HG03469 (cell line): ENCODE measurements at regions not wholly inside any gene's neighbourhood (a gene's known extent, or its start where the extent isn't known, plus 50 kb on each side); places are given as distances from the start of the nearest gene placed in this dataset.

Experiments
- ATAC-seq: cut with Tn5 transposase; IDR thresholded peaks from one replicate; pipeline ENCODE4 v1.9.1; 2021; ENCODE audit warnings: mild to moderate bottlenecking, moderate library complexity, moderate number of reproducible peaks; ENCODE audit not compliant: unreplicated experiment

DNA sequence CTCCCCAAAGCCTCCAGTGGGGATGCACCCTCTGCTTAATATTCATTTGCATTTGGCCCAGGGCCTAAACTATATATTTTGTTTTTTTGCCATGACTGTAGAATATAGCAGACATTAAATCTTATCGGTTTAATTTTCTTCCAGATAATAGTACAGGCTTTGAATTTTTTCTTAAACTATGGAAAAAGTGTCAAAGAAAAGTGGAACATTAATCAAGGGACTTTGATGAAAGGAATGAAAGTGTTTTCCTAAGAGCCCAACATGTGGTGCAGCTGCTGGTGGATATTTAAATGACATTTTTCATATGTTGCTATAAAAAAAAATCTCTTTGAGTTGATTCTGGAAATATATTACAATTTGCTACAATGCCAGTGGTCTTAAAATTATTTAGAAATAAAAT is 346.8 kb downstream of the CYP26B1 start:
- no peak for ATAC-seq

DNA sequence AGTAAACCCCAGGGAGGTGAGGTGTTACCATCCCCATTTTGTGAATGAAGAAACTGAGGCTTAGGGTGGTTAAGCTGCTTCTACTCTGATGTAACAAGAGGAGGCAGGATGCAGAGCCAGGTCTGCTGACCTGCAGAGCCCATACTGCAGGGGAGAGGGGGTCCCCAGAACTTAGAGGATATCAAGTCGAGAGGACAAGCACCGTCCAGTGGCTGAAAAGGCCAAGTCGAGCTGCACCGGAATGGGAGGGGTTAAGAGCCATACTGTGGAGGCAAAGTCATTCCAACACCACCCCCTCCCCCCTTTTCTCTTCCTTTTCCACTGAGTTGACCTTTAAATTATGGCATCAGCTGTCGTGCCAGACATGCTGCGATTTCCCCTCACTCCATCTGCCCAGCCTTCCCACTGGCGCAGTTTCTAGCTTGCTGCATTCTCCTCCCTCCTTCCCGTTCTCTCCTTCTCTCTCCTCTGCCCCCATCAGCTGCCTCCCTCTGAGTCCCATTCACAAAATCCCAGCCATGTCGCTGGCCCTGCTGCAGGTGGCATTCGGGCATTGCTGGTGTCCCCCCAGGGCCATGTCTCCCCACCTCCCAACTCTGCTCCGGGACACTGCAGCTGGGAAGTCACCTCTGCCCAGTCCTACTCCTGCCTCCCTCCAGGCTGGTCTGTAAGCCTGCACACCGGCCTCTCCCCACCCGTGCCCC is 346.9 kb downstream of the DYSF start:
- ATAC-seq: no peak

DNA sequence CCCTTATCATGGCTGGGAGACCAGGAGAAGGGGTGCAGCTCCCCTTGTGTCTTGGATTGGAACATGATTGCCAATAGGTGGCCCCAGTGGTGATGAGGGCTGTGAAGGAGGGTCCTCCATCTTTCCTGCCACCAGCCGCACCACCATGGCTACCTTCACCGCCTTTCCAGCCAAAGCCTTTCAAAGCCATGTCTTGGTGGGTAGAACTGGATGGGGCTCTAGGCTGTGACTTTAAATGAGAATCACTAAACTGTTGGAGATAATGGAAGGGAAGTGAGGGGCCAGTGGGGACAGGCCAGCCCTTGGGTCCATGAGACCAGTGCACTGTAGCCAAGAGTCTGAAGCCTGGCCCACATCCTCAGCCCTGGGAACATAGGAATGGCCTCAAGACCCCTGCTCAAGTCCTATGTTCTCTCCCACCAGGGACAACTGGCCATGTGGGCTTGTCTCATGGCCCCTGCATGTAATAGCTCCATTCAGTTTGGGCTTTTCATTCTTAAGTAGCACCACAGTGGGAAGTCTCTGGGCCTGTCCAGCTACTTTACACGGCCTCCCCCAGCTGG is 345.7 kb downstream of the DYSF start:
- ATAC-seq: no peak

DNA sequence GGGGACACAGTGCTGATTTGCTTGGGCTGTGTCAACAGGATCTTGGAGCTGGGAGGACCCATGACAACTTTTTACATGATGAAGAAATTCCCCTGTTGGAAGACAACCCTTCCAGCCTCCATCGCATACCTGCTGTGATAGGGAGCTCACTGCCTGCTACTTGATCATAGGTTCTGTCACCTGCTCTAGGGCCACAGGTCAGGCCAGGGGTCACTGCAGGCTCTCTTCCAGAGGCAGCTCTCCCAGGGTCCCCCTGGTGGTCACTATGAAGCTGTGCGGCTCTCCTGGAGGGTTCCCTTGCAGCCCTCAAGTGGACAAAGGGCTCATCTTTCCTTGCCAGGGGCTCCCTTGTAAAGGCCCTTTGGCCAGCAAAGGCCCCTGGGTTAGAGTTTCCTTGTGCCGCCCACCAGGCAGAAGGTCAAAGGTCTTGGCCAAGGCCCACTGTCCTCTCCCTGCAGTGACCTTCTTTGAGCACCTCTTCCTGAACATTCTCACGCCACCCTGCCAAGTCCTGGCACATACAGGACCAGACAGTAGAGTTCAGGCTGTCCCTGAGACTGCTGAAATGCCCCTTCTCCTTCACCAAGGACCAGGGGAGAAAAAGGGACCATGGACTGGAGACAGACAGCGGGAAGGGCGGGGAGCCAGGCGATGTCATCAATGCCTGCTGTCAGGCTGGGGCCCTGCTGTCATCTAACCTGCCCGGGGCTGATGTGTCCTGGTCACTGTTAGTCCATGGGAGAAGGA is 345.1 kb downstream of the DYSF start:
- no peak for ATAC-seq

DNA sequence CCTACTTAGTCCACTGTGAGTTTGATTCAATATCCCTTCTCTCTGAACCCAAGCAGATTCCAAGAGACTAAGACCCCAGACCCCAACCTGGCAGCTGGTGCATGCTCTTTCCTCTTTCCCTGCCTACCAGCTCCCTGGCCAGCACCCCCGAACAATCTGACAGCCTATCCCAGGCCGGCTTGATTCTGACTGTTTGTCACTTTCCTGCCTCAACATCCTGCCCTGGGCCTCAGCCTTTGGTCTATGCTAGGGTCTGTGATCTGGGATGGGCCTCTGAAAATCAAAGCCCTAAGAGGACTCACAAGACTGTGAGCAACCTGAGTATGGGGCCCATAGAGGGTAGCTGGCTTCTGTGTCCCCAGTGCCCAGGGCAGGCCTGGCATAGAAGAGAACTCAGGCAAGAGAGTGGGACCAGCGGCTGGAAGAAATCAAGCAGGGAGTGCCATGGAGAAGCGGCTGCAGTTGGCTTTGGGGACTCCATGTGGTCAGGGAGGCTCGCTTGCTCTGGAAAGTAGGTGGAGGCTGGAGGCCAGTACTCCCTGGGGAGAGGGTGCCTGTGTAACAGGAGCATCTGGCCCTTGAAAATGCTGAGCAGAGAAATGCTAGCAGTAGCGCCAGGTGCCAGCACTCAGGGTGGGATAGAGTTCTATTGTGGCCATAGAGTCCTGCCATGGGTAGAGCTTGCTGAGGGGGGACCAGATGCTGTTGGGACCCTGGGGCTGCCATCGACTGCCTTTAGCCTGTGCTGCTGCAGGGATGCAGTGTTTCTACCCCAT is 343.9 kb downstream of the DYSF start:
- ATAC-seq: no peak

DNA sequence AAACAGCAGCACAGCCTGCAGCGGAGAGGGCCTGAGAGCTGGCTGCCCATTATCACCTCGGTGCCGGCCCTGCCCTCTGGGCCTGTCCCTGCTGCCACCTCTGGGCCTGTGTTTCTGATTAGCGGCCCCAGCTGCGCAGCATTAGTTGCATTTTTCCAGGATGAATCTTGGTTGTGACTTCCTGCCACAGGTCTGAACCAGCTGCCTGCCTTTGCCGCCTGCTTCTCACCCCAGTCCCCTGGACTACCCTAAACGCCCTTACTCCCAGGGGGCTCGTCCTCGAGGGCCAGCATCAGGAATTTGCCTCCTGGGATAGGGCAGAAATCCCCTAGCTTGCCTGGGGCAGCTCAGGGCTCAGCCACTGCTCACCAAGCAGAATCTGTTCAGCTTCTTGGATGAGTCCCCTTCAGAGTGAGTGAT is 342.8 kb downstream of the DYSF start:
- no peak for ATAC-seq

DNA sequence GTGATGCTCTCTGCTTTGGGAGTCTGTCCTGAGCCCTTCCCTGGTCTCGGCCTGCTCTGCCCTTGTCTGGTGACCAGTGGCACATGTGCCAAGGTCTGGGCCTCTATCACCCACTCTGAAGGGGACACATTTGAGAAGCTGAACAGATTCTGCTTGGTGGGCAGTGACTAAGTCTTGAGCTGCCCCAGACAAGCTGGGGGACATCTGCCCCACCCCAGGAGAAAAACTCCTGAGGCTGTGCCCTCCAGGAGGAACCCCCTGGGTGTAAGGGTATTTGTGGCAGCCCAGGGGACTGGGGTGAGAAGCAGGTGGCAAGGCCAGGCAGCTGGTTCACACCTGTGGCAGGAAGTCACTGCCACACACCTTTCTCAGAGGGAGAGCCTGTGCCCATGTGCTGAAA is 342.1 kb downstream of the DYSF start:
- no peak for ATAC-seq

DNA sequence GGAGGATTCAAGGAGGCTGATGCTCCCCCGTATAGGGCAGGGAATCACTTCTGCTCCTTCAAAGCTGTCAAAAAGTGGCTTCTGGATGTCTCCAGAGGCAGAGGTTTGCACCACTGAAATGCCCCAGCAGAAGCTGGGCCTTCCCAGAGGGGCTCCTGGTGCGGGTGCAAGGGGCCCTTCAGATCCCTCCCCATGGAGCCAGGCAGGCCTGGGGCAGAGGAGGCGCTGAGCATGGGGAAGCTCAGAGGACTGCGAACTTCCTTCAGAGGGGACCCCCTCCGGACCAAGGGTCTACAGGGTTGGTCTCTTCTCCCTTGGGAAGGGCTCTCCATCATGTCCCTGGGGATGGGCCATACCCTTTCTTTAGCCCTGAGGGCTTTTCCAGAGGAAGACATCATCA is 341.2 kb downstream of the DYSF start:
- no peak for ATAC-seq

DNA sequence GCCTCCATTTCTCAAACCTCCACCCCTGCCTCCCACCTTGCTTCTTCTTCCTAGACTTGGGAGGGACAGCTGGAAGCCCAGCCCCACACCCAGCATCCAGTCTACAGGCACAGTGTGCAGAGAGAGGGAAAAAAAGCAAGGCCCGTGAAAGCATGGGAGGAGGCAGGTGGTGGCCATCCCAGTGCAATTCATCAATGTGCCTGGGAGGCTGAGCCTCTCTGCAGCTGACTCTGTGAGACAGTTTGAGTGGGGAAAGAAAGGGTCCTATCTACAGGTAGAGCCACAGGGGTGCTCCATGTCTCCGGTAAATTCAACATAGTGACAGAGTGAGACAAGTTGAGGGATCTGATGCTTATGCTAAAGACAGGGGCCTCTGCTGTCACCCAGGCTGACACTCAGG is 340.6 kb downstream of the DYSF start:
- ATAC-seq: no peak

DNA sequence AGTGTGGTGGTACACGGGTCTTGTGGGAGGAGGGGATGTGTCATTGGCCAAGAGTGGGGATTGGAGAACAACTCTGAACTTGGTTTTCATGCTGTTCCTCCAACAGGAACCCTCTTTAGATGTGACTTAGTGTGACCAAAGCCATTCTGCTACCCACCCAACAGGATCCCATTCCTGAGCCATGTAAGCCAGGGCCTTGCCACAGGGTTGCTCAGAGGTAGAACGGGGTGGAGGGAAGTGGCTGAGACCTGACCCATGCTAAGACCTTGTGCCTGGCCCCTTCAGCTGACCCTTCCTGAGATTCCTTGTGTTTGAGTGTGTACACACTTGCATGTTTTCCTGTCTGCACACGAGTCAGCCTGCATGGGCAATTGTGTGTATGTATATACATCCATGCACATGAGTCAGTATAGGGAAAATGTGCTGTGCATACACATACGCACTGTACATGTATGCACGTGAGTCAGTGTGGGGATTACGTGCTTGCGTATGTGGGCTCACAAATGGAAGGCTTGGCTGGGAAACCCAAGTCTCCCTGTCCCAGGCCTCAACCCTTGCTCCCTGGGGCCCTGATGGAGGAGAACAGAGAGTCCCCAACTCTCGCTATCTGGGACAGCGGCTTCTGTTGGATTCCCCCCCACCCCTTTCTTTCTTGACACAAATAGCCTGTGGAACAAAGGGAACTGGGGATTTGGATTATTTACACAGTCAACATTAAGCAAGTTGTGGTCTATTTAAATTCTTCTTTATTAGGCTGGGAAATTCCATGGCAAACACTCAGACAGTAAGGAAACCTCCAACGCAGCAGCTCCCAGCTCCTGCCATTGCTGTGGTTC is 339.8 kb downstream of the DYSF start:
- no peak for ATAC-seq

DNA sequence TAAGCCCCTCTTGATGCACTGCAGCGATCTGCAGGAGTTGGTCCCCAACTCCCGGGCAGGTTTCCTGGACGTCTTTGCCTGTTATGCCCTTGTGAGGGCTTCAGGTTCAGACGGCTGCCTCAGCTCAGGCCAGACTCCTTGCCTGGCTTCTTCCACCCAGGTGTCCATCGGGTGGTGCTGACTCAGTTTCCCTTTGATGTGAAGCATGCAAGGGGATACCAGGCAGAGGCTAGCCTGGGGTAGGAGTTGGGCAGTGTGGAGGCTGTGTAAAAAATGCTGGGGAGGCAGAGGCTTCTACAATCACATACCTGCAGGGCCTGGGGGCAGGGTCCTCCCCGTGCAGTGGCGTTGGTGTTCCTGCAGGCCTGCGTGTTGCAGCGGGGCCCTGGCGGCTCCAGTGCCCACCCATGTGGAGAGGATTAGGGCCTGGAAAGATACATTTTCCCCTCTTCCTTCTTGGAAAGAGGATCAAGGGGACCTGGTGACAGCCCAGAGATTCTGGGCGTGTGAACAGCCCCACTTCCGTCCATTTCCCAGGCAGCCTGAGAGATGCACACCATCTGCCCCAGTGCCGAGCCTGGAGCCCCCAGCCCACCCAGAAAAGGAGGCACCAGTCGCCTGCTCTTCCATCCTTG is 338.3 kb downstream of the DYSF start:
- ATAC-seq: no peak

DNA sequence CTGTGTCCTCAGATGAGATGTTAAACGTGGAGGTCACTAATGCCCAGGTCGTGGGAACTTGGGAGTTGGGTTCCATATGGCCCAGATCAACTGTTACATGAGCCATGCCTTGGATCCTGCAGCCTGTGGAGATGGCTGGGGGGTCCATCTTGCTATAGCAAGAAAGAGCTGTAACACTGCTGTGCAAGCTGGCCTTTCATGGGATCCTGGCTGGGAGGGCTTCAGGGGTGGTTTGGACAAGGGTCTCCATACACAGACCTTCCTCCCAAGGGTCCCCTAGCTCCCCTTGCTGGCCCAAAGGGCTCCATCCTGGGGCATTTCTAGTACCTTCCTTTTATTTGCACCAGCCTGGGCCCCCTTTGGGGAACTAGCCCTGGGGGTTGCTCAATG is 337.7 kb downstream of the DYSF start:
- no peak for ATAC-seq

DNA sequence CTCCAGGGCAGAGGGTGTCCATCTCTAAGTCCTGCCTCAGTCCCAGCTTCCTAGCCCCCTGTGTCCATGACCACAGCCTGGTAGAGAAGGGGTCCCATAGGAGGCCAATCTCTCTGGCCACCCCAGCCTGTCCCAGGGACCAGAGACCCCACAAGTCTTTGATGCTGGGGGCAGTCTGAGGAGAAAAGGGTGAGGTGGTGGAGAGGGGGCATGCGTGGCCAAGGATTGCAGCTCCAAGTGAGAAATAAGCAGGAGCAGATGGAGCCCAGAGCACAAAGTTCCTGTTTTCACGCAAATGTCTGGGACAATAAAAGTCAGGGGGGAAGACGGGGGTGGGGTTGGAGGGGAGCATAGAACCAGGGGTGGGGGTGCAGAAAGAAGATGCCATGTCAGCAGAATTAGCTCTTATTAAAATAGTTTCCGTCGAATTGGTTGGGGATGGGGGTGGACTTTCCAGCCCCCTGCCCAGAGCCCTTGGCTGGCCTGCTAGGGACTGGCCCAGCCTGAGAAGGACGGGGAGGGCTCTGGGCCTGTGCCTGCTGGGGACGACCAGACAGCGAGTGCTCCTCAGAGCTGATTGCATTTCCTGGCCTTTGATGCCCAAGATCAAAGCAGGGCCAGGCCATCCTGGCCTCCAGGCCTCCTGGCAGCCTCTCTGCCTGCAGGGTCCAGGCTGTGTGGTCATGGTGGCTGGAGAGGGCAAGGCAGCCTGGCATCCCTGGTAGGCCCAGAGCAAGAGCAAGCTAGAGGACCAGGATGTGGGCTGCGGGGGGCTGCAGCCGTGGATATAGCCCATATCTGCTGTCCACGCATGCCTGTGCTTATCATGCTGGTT is 337.1 kb downstream of the DYSF start:
- no peak for ATAC-seq

DNA sequence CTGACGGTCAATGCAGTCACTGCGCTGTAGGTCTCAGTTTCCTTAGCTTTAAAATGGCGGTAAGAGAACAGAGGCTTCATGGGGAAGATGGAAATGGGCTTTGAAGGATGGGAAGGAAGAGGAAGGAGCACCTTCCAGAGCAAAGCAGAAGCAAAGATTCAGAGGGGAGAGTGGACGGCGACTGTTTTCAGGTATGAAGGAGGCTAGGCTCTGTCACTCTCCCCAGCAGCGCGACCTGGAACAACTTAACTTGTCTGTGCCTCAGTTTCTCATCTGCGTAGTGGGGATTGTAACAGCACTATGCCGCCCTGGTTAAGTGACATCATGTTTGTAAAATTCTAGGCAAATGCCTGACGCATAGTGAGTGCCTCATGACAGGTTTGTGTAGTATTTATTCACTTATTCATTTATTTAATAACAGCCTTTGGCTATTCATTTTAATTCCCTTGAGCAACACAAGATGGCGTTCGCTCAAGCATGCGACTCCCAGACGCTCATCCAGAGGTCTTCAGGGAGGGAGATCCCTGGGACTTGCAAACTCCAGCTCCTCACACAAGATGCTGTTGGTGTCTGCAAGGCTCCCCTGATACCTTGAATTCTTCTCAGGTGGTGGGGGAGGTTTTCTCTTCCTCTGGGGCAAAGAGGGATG is 336.3 kb downstream of the DYSF start:
- no peak for ATAC-seq

DNA sequence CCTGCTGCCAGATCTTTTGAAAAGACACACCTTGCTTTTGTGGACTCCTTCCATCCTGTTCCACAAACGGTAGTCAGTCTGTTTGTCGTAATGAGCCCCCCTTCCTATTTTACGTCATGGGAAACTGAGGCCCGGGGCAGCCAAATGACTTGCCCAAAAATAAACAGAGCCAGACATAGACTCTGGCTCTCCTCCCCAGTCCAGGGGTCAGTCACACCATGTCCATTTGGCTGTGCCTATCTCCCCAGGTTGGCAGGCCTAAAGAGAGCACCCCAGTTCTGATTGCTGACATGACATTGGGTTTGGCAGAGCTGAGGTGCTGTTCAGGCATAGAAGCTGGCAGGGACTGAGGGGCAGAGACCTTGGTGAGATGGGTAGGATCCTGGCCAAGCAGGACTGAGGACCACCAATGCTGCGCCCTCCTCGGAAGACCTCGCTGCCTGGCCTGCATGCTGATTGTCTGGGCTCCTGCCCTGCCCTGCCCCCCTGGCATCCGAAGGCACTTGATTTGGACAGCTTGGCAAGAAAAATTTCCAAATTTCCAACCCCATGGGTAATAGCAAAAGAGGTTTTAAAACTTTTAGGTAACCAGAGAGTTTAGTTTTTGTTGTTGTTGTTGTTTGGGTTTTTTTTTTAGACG is 335.4 kb downstream of the DYSF start:
- no peak for ATAC-seq

DNA sequence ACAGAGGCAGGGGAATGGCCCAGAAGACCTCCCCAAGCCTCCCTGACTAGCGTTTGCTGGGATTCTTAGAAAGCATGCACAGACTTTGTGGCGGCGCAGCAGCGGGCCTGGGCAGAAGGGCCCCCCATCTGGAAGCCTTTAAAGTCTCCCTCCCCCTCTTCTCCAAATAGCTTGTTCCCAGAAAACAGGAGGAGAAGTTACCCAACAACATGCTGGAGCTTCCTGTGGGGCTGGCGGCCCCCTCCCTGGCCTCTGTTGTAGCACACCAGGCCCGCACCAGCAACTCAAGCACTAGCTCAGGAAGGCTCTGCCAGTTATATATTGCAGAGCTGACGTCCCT is 334.8 kb downstream of the DYSF start:
- no peak for ATAC-seq

DNA sequence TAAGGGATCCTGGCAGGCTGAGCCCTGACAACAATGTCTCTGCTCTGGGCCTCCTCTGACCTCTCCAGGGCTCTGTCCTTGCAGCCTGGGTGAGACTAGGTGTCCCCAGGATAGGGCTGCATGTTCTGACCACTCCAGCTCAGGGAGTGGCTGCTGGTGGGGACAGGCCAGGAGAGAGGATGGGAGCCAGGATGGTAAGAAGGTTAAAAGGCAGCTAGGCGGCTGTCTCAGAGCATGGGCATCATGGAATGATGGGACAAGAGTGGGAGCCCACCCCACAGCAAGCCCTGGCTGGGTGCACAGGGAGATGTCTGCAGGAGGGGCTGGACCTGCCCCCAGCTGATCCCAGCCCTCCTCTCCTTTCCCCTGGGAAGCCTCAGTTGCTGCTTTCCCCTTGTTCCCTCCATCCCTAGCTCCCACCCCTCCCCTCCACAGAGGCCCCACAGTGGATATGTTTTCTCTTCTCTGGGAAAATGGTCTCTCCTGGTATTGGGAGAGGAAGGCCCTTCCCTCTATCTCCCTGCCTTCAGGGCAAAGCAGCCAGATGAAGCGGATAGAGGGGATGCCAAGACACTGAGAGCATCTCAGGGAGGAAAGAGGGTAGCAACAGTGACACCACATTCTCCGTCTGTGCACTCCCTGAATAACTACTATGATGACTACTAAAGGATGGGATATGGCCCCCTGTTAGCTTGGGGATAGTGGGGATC is 334.3 kb downstream of the DYSF start:
- no peak for ATAC-seq

DNA sequence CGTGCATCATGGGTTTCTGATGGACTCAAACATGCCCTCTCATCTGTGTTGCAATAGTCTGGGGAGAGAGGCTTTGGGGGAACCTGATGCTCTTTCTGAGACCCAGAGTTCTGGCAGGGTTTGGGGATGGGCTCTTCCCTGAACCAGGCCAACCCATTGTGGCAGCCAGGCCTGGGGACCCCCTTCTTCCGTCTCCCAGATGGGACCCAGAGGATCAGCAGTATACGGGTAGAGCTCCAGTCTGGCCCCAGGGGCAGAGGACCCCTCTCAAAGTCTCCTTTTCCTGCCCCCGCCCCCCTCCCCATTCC is 333.7 kb downstream of the DYSF start:
- no peak for ATAC-seq
